HG03432 (cell line): ENCODE measurements at regions not wholly inside any gene's neighbourhood (a gene's known extent, or its start where the extent isn't known, plus 50 kb on each side); places are given as distances from the start of the nearest gene placed in this dataset.
"Not testable (repeated sequence)": the region's sequence is repeated elsewhere in the genome, so short reads cannot be mapped to it uniquely, and the experiment has no call there.

Experiments used
- ATAC-seq: cut with Tn5 transposase; IDR thresholded peaks from one replicate; pipeline ENCODE4 v1.9.1; 2021; ENCODE audit warnings: mild to moderate bottlenecking, moderate library complexity; ENCODE audit not compliant: unreplicated experiment

DNA sequence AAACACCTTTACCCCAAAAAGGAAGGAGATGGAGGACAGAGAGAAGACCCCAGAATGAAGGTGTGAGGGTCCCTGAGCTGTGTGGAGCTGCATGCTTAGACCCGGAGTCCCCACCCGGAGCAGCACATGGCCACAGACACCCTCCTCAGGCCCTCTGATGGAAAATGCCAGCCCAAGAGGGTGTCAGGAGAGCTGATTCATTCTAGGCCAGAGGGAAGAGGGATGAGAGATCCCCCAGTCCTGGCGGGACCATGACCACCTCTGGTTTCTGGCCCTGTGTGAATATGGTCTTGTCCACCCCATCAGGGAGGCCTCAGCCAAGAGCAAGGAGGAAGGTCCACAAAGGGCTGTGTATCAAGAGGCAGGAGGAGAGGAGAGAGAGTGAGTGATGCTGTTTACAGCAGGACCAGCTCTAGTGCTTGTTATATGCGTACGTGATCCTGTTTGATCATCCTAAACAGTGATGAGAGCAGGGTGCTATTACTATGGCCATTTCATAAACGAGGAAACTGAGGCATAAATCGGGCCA is 186.6 kb upstream of the HAAO start:
- no peak for ATAC-seq

DNA sequence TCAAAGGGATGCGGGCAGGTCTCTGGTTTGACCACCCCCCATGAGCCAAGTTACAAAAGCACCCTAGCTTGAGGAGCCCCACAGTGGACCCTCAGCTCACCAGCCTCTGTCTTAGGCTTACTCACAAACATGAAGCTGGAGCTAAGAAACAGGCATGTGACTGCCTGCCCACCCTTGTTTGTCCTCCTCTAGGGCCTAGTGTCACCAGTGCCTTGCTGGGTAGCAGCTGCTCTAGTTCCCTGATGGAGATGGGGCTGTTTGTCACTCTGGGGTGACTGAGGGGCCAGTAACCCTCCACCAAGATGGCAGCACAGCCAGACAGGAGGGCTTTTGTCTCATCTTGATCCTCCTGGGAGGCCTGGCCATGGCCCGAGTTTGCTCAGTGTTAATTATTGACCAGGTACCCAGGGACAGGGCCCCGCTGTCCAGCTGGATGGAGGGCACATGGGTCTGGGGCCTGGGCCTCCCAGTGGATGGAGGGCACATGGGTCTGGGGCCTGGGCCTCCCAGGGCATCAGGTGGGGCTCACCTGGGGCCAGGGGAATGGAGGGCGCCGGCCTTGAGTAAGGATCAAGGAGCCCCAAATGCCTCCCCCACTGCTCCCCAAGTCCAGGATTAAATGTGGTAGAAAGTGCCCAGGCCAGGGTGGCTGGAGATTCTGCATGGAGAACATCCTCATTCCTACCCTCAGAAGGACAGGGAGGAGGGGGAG is 185.9 kb upstream of the HAAO start:
- ATAC-seq: no peak

GRCh38 chr2:42977270-42978174 is 185.1 kb upstream of the HAAO start:
- no peak for ATAC-seq

- no peak for ATAC-seq
Observed at GRCh38 chr2:42976351-42976750, 184.0 kb upstream of the HAAO start.

DNA sequence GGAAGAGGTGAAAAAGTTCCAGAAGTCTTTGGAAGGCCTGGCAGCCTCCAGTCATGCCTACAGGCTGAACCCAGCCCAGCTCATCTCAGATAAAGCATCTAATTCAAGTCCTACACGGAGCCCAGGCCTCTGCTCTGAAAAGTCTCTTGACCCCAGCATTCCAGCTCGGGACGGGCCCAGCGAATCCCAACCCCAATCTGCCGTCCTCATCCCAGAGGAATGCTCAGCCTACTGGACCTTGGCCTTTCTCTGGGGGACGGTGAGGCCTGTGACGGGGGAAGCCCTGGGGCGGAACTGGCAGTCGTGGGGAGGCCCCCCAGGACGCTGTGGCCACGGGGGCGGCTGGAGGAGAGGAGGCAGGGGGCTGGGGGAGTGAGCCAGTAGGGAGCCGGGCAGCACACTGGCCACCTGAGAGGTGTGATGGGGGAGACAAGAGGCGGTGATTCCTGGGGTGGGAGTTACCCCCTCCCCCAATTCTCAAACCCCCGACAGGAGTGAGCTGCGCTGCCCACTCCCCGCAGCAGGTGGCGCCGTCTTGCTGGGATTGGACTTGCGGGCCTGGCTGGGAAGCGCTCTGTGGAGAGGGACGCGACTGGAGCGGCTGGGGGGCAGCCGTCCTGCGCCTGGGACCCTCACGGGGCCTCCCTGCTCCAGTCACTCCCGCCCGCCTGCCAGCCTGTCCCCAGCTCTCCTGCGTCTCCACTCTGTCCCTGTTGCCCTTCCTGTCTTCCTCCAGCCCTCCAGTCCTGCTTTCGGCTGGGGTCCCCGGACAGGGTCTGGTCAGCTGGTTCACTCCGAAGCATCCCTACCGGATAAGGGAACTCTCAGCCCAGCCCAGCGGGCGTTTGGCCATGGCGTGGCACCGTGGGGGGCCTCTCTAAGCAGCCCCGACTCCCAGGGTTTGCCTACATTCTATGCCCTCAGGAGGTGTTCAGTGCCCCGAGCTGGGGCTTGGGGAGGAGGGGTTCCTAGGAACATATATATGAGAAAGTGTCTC is 182.6 kb upstream of the HAAO start:
- no peak for ATAC-seq

GRCh38 chr2:42974169-42974720 is 181.9 kb upstream of the HAAO start:
- ATAC-seq: no peak

GRCh38 chr2:42973726-42974125 is 181.3 kb upstream of the HAAO start:
- no peak for ATAC-seq

DNA sequence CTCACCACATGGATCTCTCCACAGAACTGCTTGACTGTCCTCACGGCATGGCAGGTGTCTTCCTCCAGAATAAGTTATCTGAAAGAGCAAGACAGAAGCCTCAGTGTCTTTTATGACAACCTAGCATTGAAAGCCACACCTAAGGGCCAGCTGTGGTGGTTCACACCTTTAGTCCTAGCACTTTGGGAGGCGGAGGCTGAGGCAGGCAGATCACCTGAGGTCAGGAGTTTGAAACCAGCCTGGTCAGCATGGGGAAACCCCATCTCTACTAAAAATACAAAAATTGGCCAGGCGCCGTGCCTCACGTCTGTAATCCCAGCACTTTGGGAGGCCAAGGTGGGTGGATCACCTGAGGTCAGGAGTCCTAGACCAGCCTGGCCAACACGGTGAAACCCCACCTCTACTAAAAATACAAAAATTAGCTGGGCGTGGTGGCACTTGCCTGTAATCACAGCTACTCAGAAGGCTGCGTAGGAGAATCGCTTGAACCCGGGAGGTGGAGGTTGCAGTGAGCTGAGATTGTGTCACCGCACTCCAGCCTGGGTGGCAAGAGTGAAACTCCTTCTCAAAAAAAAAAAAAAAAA is 180.6 kb upstream of the HAAO start:
- not testable (repeated sequence) for ATAC-seq

- ATAC-seq: no peak
Observed at GRCh38 chr2:42971947-42972736, 179.8 kb upstream of the HAAO start.

- no peak for ATAC-seq
Observed at GRCh38 chr2:42971381-42971780, 179.0 kb upstream of the HAAO start.

GRCh38 chr2:42970151-42970550 is 177.8 kb upstream of the HAAO start:
- no peak for ATAC-seq

- ATAC-seq: no peak
Observed at GRCh38 chr2:42969231-42970150, 177.1 kb upstream of the HAAO start.

GRCh38 chr2:42967959-42968674 is 175.7 kb upstream of the HAAO start:
- ATAC-seq: no peak

DNA sequence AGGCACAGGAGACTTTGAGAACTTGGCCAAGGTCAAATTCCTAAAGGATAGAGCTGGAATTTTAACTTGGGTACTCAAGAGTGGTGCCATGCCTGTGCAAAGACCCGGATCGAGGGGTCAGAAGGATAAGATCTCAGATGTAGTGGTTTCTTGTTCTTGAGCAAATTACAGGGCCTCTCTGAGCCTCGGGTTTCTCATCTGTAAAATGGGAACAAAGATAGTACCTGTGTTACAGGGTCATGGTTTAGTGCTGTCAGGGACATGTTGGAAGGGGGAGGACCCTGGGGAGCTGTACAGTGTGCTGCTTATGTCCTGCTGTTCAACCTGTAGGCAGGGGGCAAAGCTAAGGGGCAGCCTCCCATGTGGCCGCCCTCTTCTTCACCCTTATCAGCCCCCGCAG is 173.5 kb upstream of the HAAO start:
- no peak for ATAC-seq

GRCh38 chr2:42965196-42965595 is 172.8 kb upstream of the HAAO start:
- no peak for ATAC-seq

- no peak for ATAC-seq
Observed at GRCh38 chr2:42964439-42965083, 172.2 kb upstream of the HAAO start.

DNA sequence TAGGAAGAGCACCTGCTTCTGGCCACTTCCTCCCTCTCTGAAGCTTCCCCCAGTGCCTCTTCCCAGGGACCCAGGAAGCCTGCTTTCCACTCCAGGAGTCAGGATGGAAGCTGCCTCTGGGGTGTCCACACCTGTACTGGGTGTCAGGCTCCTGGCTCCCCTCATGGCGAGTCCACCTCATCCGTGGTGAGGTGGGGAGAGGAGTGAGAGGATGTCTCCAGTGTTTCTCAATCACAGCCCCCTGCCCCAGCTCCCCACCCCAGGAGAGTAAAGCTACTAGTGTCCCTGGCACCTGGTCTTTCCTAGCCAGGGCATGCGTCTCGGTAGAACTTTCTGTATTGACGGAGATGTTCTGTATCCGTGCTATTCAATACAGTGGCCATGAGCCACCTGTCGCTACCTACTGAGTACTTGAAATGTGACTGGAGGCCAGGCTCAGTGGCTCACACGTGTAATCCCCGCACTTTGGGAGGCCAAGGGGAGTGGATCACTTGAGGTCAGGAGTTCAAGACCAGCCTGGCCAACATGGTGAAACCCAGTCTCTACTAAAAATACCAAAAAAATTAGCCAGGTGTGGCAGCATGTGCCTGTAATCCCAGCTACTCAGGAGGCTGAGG is 171.2 kb upstream of the HAAO start:
- ATAC-seq: no peak
